PC-3 (cell line): ENCODE measurements at regions not wholly inside any gene's neighbourhood (a gene's known extent, or its start where the extent isn't known, plus 50 kb on each side); places are given as distances from the start of the nearest gene placed in this dataset.

ENCODE experiments used
- ATAC-seq: fragments of 200-7000 bp; cut with Tn5 transposase; 2 replicates; pipeline ENCODE4 v1.9.1; 2020; ENCODE audit warnings: mild to moderate bottlenecking, moderate library complexity
- BruUV-seq: library from RNA; stranded (reverse); fragments of 400-500 nt; replicated peaks from 2 replicates; lab custom pipeline; 2021; lab: Mats Ljungman, UMichigan
- CTCF ChIA-PET: fragments of 300-600 bp; sonication (Branson Sonifier 250); formaldehyde crosslinking; loops from one replicate; lab custom pipeline; 2022; ENCODE audit warnings: antibody characterized with exemption; lab: Charles Lee
- POLR2A ChIA-PET: fragments of 300-600 bp; sonication (Branson Sonifier 250); formaldehyde crosslinking; loops from one replicate; lab custom pipeline; 2022; ENCODE audit warnings: antibody characterized with exemption; ENCODE audit not compliant: unreplicated experiment; lab: Charles Lee
- DNase-seq: peaks from one replicate; pipeline ENCODE4 v3.0.0-alpha.2; 2015
- H2AFZ ChIP-seq: fragments of 300-600 bp; sonication (generic); 2 replicates; pipeline ENCODE4 v1.6.0; 2016; ENCODE audit warnings: antibody characterized with exemption, low read length
- H3F3A ChIP-seq: fragments of 300-600 bp; sonication (generic); one replicate; pipeline ENCODE4 v1.6.0; 2017; ENCODE audit warnings: antibody characterized with exemption, low read length, control low read depth, mild to moderate bottlenecking; ENCODE audit not compliant: unreplicated experiment
- H3K27ac ChIP-seq: fragments of 300-600 bp; sonication (generic); 2 replicates; pipeline ENCODE4 v1.5.1; 2016; ENCODE audit warnings: mild to moderate bottlenecking, low read length
- H3K27me3 ChIP-seq: fragments of 300-600 bp; sonication (generic); 2 replicates; pipeline ENCODE4 v1.6.1; 2016; ENCODE audit warnings: low read length, mixed read lengths
- H3K36me3 ChIP-seq: fragments of 300-600 bp; sonication (generic); 2 replicates; pipeline ENCODE4 v1.6.1; 2016; ENCODE audit warnings: low read depth, mixed run types, low read length, mixed read lengths
- H3K4me1 ChIP-seq: fragments of 300-600 bp; sonication (generic); 2 replicates; pipeline ENCODE4 v1.5.1; 2016; ENCODE audit warnings: low read length; ENCODE audit not compliant: insufficient read depth
- H3K4me2 ChIP-seq: fragments of 300-600 bp; sonication (generic); 2 replicates; pipeline ENCODE4 v1.6.0; 2016; ENCODE audit warnings: low read length
- H3K4me3 ChIP-seq: fragments of 300-600 bp; sonication (generic); 2 replicates; pipeline ENCODE4 v1.5.1; 2016; ENCODE audit warnings: mild to moderate bottlenecking, low read length, mixed read lengths
- H3K79me2 ChIP-seq: fragments of 300-600 bp; sonication (generic); 2 replicates; pipeline ENCODE4 v1.6.1; 2017; ENCODE audit warnings: low read length, mixed read lengths
- H3K9ac ChIP-seq: fragments of 300-600 bp; sonication (generic); 2 replicates; pipeline ENCODE4 v1.6.0; 2016; ENCODE audit warnings: mild to moderate bottlenecking, low read length
- H3K9me2 ChIP-seq: fragments of 300-600 bp; sonication (generic); replicated peaks from 2 replicates; pipeline ENCODE4 v1.6.1; 2016; ENCODE audit warnings: mixed run types, low read length, mixed read lengths
- H3K9me3 ChIP-seq: fragments of 300-600 bp; sonication (generic); 2 replicates; pipeline ENCODE4 v1.6.1; 2016; ENCODE audit warnings: low read length, mixed read lengths
- H4K20me1 ChIP-seq: fragments of 300-600 bp; sonication (generic); 2 replicates; pipeline ENCODE4 v1.6.1; 2016; ENCODE audit warnings: low read length, mixed read lengths
- CTCF ChIP-seq: fragments of 300-600 bp; sonication (generic); conservative IDR thresholded peaks from 2 replicates; pipeline ENCODE4 v1.5.1; 2017; ENCODE audit warnings: antibody characterized with exemption, low read depth, mild to moderate bottlenecking, low read length
- EZH2 ChIP-seq: fragments of 300-600 bp; sonication (generic); IDR thresholded peaks from one replicate; pipeline ENCODE4 v1.6.1; 2017; ENCODE audit warnings: antibody characterized with exemption, mild to moderate bottlenecking, low read length; ENCODE audit not compliant: unreplicated experiment
- EZH2phosphoT487 ChIP-seq: fragments of 300-600 bp; sonication (generic); IDR thresholded peaks from 2 replicates; pipeline ENCODE4 v1.6.1; 2018; ENCODE audit warnings: mild to moderate bottlenecking, antibody characterized with exemption, low read length, borderline replicate concordance
- intact Hi-C: fragments of 100-400 bp; cut with micrococcal nuclease; formaldehyde crosslinking; loops from 2 replicates; pipeline ENCODE4 v1.9.0; 2023

GRCh38 chr1:60589046-60589748 is 493.2 kb upstream of the NFIA start:
- Histone ChIP-seq H3K9me2 (no peaks in the 10 kb centered on the region), H2AFZ (no peak overlapping the region), H3K27ac (no peak overlapping the region), H3K9ac (no peak overlapping the region), H3K27me3 (no peaks in the 10 kb centered on the region), H3K9me3 (peaks cover 3% of the 10 kb centered on the region; the same call in 1 of the 2 replicates), H4K20me1 (no peaks in the 10 kb centered on the region), H3K4me2 (no peak overlapping the region), H3F3A (no peaks in the 10 kb centered on the region), H3K4me3 (no peak overlapping the region), H3K79me2 (no peaks in the 10 kb centered on the region), H3K36me3 (peaks cover 14% of the 10 kb centered on the region; the same call in 1 of the 2 replicates), H3K4me1 (no peaks in the 10 kb centered on the region)
- intact Hi-C loops = no loop called here
- DNase-seq (no peak), ATAC-seq (no peak)
- TF ChIP-seq EZH2 (no peak), EZH2phosphoT487 (no peak), CTCF (no peak)
- no TSS peak for BruUV-seq
- CTCF ChIA-PET = no interaction called here
- POLR2A ChIA-PET = no interaction called here

DNA sequence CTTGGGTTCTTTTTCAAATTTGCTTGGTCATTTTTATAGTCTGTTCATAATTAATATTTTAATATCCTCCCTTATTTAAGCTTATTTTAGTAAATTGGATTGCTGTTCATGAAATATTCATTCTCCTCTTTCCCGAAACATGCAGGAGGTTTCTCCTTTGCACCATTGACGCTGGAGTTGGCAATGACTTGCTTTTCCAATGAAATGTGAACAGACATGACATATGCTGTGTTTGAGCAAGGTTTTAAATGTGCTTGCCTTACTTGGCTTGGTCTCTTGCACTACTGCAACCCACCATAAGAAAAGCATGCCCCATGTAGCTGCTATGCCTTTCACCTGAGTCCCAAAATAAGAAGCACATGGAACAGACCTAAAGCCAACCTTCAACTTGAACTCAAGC is 498.0 kb upstream of the NFIA start:
- Histone ChIP-seq H3K9me3 (peaks cover 7% of the 10 kb centered on the region), H3K27ac (no peak overlapping the region), H3K79me2 (no peaks in the 10 kb centered on the region), H3K27me3 (no peaks in the 10 kb centered on the region), H3K4me3 (no peak overlapping the region), H3K36me3 (peaks cover 21% of the 10 kb centered on the region; the same call in 1 of the 2 replicates), H3K4me2 (no peak overlapping the region), H3F3A (no peaks in the 10 kb centered on the region), H3K4me1 (peaks cover 7% of the 10 kb centered on the region), H2AFZ (no peak overlapping the region), H3K9ac (no peak overlapping the region), H3K9me2 (no peaks in the 10 kb centered on the region), H4K20me1 (no peaks in the 10 kb centered on the region)
- intact Hi-C loops = no loop called here
- ATAC-seq = no peak
- no peak for DNase-seq
- TF ChIP-seq EZH2 (no peak), CTCF (no peak), EZH2phosphoT487 (no peak)
- BruUV-seq = no TSS peak
- ChIA-PET CTCF (no interaction called here), POLR2A (no interaction called here)

- Histone ChIP-seq H4K20me1 (no peaks in the 10 kb centered on the region), H3K36me3 (peaks cover 21% of the 10 kb centered on the region; the same call in 1 of the 2 replicates), H3K79me2 (no peaks in the 10 kb centered on the region), H3K4me1 (peaks cover 7% of the 10 kb centered on the region), H3K4me2 (no peak overlapping the region), H3K4me3 (no peak overlapping the region), H3F3A (no peaks in the 10 kb centered on the region), H2AFZ (no peak overlapping the region), H3K9me2 (no peaks in the 10 kb centered on the region), H3K9ac (no peak overlapping the region), H3K27me3 (no peaks in the 10 kb centered on the region), H3K27ac (no peak overlapping the region), H3K9me3 (peaks cover 7% of the 10 kb centered on the region)
- ChIA-PET CTCF (no interaction called here), POLR2A (no interaction called here)
- no peak for DNase-seq
- no TSS peak for BruUV-seq
- intact Hi-C loops = no loop called here
- ATAC-seq = no peak
- TF ChIP-seq EZH2 (no peak), EZH2phosphoT487 (no peak), CTCF (no peak)
Observed at GRCh38 chr1:60583696-60584095, 498.7 kb upstream of the NFIA start.
